A673 (cell line): ENCODE measurements at regions not wholly inside any gene's neighbourhood (a gene's known extent, or its start where the extent isn't known, plus 50 kb on each side); places are given as distances from the start of the nearest gene placed in this dataset.

Experiments used
- BruUV-seq: library from RNA; stranded (reverse); fragments of 400-500 nt; replicated peaks from 2 replicates; lab custom pipeline; 2021; lab: Mats Ljungman, UMichigan
- CTCF ChIA-PET: fragments of 300-600 bp; sonication (Branson Sonifier 250); formaldehyde crosslinking; loops from one replicate; lab custom pipeline; 2022; ENCODE audit warnings: antibody characterized with exemption; lab: Charles Lee
- POLR2A ChIA-PET: fragments of 300-600 bp; sonication (Branson Sonifier 250); formaldehyde crosslinking; loops from one replicate; lab custom pipeline; 2022; ENCODE audit warnings: antibody characterized with exemption; ENCODE audit not compliant: low non-redundant PET; lab: Charles Lee
- DNase-seq: peaks from one replicate; pipeline ENCODE4 v3.0.0-alpha.2; 2015; ENCODE audit warnings: low spot score
- H3K27ac ChIP-seq: fragments of 200-600 bp; sonication (generic); 2 replicates; pipeline ENCODE4 v1.5.1; 2016; ENCODE audit warnings: mixed run types, low read depth, mild to moderate bottlenecking, mixed read lengths, antibody characterized with exemption, low read length; ENCODE audit not compliant: poor library complexity, severe bottlenecking
- H3K27me3 ChIP-seq: fragments of 200-600 bp; sonication (generic); replicated peaks from 2 replicates; pipeline ENCODE4 v1.6.1; 2017; ENCODE audit warnings: mixed run types, low read depth, mild to moderate bottlenecking, mixed read lengths, antibody characterized with exemption, low read length; ENCODE audit not compliant: insufficient read depth, poor library complexity
- H3K36me3 ChIP-seq: fragments of 200-600 bp; sonication (generic); 2 replicates; pipeline ENCODE4 v1.6.1; 2016; ENCODE audit warnings: mixed run types, mild to moderate bottlenecking, mixed read lengths, antibody characterized with exemption, low read length; ENCODE audit not compliant: insufficient read depth, poor library complexity, severe bottlenecking
- H3K4me1 ChIP-seq: fragments of 200-600 bp; sonication (generic); 2 replicates; pipeline ENCODE4 v1.6.1; 2017; ENCODE audit warnings: mixed run types, mild to moderate bottlenecking, mixed read lengths, antibody characterized with exemption, low read length; ENCODE audit not compliant: insufficient read depth, poor library complexity, severe bottlenecking
- H3K4me3 ChIP-seq: fragments of 200-600 bp; sonication (generic); 2 replicates; pipeline ENCODE4 v1.5.1; 2016; ENCODE audit warnings: low read depth, mixed run types, mild to moderate bottlenecking, mixed read lengths, low read length; ENCODE audit not compliant: poor library complexity, severe bottlenecking
- H3K9me3 ChIP-seq: fragments of 200-600 bp; sonication (generic); 2 replicates; pipeline ENCODE4 v1.6.1; 2016; ENCODE audit warnings: mixed run types, low read depth, mild to moderate bottlenecking, mixed read lengths, antibody characterized with exemption, low read length; ENCODE audit not compliant: poor library complexity, severe bottlenecking
- CTCF ChIP-seq: fragments of 300-800, 200-600 bp; sonication (generic); conservative IDR thresholded peaks from 2 replicates; pipeline ENCODE4 v1.5.1; 2017; ENCODE audit warnings: low read depth, mild to moderate bottlenecking, antibody characterized with exemption, low read length, moderate library complexity, mixed read lengths
- EZH2 ChIP-seq: fragments of 200-600 bp; sonication (generic); IDR thresholded peaks from 2 replicates; pipeline ENCODE4 v1.6.1; 2017; ENCODE audit warnings: borderline replicate concordance, low read depth, mild to moderate bottlenecking, mixed read lengths, antibody characterized with exemption, low read length; ENCODE audit not compliant: poor library complexity, severe bottlenecking
- intact Hi-C: fragments of 100-400 bp; cut with micrococcal nuclease; formaldehyde crosslinking; loops from one replicate; pipeline ENCODE4 v1.10.0; 2022; ENCODE audit not compliant: unreplicated experiment

- TF ChIP-seq CTCF (no peak), EZH2 (no peak)
- Histone ChIP-seq H3K4me3 (no peak overlapping the region), H3K36me3 (no peaks in the 10 kb centered on the region), H3K9me3 (no peaks in the 10 kb centered on the region), H3K27me3 (no peaks in the 10 kb centered on the region), H3K27ac (no peak overlapping the region), H3K4me1 (no peaks in the 10 kb centered on the region)
- intact Hi-C loops: no loop called here
- ChIA-PET CTCF (no interaction called here), POLR2A (no interaction called here)
- DNase-seq: no peak
- BruUV-seq: no TSS peak
Measured at GRCh38 chr4:57602141-57602540, 492.0 kb upstream of the IGFBP7 start.

- Histone ChIP-seq H3K9me3 (no peaks in the 10 kb centered on the region), H3K27ac (no peak overlapping the region), H3K4me3 (no peak overlapping the region), H3K36me3 (no peaks in the 10 kb centered on the region), H3K27me3 (no peaks in the 10 kb centered on the region), H3K4me1 (no peaks in the 10 kb centered on the region)
- CTCF ChIA-PET: no interaction called here
- TF ChIP-seq EZH2: no peak
- TF ChIP-seq CTCF: no peak
- POLR2A ChIA-PET: no interaction called here
- intact Hi-C loops: no loop called here
- BruUV-seq: no TSS peak
- DNase-seq: no peak
Measured at GRCh38 chr4:57591073-57591472, 480.9 kb upstream of the IGFBP7 start.

GRCh38 chr4:57588557-57588956 lies 478.4 kb upstream of the IGFBP7 start:
- no peak for DNase-seq
- no peaks in the 10 kb centered on the region for H3K4me1 ChIP-seq
- ChIA-PET CTCF (no interaction called here), POLR2A (no interaction called here)
- H3K27me3 ChIP-seq: no peaks in the 10 kb centered on the region
- intact Hi-C loops: no loop called here
- no peak overlapping the region for H3K4me3 ChIP-seq
- H3K36me3 ChIP-seq: no peaks in the 10 kb centered on the region
- BruUV-seq: no TSS peak
- no peak for TF ChIP-seq EZH2
- no peak overlapping the region for H3K27ac ChIP-seq
- H3K9me3 ChIP-seq: no peaks in the 10 kb centered on the region
